PFSK-1 (cell line): ENCODE measurements at regions not wholly inside any gene's neighbourhood (a gene's known extent, or its start where the extent isn't known, plus 50 kb on each side); places are given as distances from the start of the nearest gene placed in this dataset.

Experiments used
- POLR2AphosphoS5 ChIP-seq: IDR thresholded peaks from 2 replicates; pipeline ENCODE4 v1.6.1; 2012; ENCODE audit warnings: low read depth, mild to moderate bottlenecking, control low read depth, low read length, moderate library complexity
- REST ChIP-seq, 2 experiments: IDR thresholded peaks; 2 replicates each; pipeline versions ENCODE4 v1.6.1 to v1.8.0; 2011 to 2012; ENCODE audit warnings: low read depth in 2 of 2, low read length in 2 of 2, control low read depth in 1 of 2, inconsistent platforms in 1 of 2, mild to moderate bottlenecking in 1 of 2, moderate library complexity in 1 of 2; ENCODE audit not compliant: insufficient read depth in 1 of 2
- TAF1 ChIP-seq: IDR thresholded peaks from 2 replicates; pipeline ENCODE4 v1.6.1; 2012; ENCODE audit warnings: low read length, control low read depth, borderline replicate concordance; ENCODE audit not compliant: insufficient read depth

GRCh38 chr5:89972901-89973300, 436.7 kb downstream of the CETN3 start:
- TF ChIP-seq POLR2AphosphoS5 (no peak), TAF1 (no peak), REST (IDR thresholded peaks at IDR 0.05; ENCODE audit: insufficient read depth in 1 of 2, low read depth in 2 of 2, low read length in 2 of 2) (no peak)
